HG02870 (cell line): ENCODE measurements at regions not wholly inside any gene's neighbourhood (a gene's known extent, or its start where the extent isn't known, plus 50 kb on each side); places are given as distances from the start of the nearest gene placed in this dataset.
A peak's percentile ranks its signal among the peaks of the same experiment; 100 is the strongest.
"Not testable (repeated sequence)": the region's sequence is repeated elsewhere in the genome, so short reads cannot be mapped to it uniquely, and the experiment has no call there.

Experiments
- ATAC-seq: cut with Tn5 transposase; IDR thresholded peaks from one replicate; pipeline ENCODE4 v1.9.1; 2021; ENCODE audit warnings: mild to moderate bottlenecking, moderate library complexity; ENCODE audit not compliant: unreplicated experiment

GRCh38 chr1:70745199-70745598 is 302.4 kb downstream of the PTGER3 start:
- peak; percentile 55 for ATAC-seq

GRCh38 chr1:70746062-70746461 is 301.6 kb downstream of the PTGER3 start:
- not testable (repeated sequence) for ATAC-seq

GRCh38 chr1:70747123-70747522 is 300.5 kb downstream of the PTGER3 start:
- not testable (repeated sequence) for ATAC-seq

- ATAC-seq: not testable (repeated sequence)
These were observed 295.8 kb downstream of the PTGER3 start for GRCh38 chr1:70751676-70752287.

- ATAC-seq: no peak
These were observed 292.9 kb downstream of the PTGER3 start for GRCh38 chr1:70754701-70755100.

GRCh38 chr1:70760154-70760553 is 287.5 kb downstream of the PTGER3 start:
- ATAC-seq: no peak

- no peak for ATAC-seq
These were observed 285.2 kb downstream of the PTGER3 start for GRCh38 chr1:70762386-70762785.

GRCh38 chr1:70764747-70765146 is 282.9 kb downstream of the PTGER3 start:
- ATAC-seq: no peak

GRCh38 chr1:70767377-70767776 is 280.2 kb downstream of the PTGER3 start:
- no peak for ATAC-seq

GRCh38 chr1:70768216-70768615 is 279.4 kb downstream of the PTGER3 start:
- no peak for ATAC-seq

GRCh38 chr1:70778056-70778762 is 269.4 kb downstream of the PTGER3 start:
- ATAC-seq: no peak

- no peak for ATAC-seq
These were observed 268.7 kb downstream of the PTGER3 start for GRCh38 chr1:70778934-70779333.

GRCh38 chr1:70779571-70779970 is 268.0 kb downstream of the PTGER3 start:
- ATAC-seq: no peak

- no peak for ATAC-seq
These were observed 262.3 kb downstream of the PTGER3 start for GRCh38 chr1:70785287-70785686.

GRCh38 chr1:70790232-70790923 is 257.2 kb downstream of the PTGER3 start:
- no peak for ATAC-seq

GRCh38 chr1:70795064-70795463 is 252.6 kb downstream of the PTGER3 start:
- ATAC-seq: not testable (repeated sequence)

- not testable (repeated sequence) for ATAC-seq
These were observed 251.3 kb downstream of the PTGER3 start for GRCh38 chr1:70796298-70796697.

- not testable (repeated sequence) for ATAC-seq
These were observed 245.0 kb downstream of the PTGER3 start for GRCh38 chr1:70802625-70803024.

- ATAC-seq: no peak
These were observed 242.0 kb downstream of the PTGER3 start for GRCh38 chr1:70805641-70806040.

GRCh38 chr1:70807088-70807664 is 240.4 kb downstream of the PTGER3 start:
- no peak for ATAC-seq

- ATAC-seq: no peak
These were observed 238.5 kb downstream of the PTGER3 start for GRCh38 chr1:70809069-70809468.

- no peak for ATAC-seq
These were observed 235.8 kb downstream of the PTGER3 start for GRCh38 chr1:70811815-70812214.
